B cell (primary cell): ENCODE measurements at regions not wholly inside any gene's neighbourhood (a gene's known extent, or its start where the extent isn't known, plus 50 kb on each side); places are given as distances from the start of the nearest gene placed in this dataset.

Source experiments
- CTCF ChIP-seq: fragments of 200-600 bp; IDR thresholded peaks from one replicate; pipeline ENCODE4 v1.8.0; 2022; ENCODE audit warnings: antibody characterized with exemption, mild to moderate bottlenecking
- EZH2 ChIP-seq: IDR thresholded peaks from 2 replicates; pipeline ENCODE4 v1.6.1; 2012; ENCODE audit warnings: borderline replicate concordance, low read depth, mild to moderate bottlenecking, moderate library complexity, low read length; ENCODE audit not compliant: insufficient read depth, poor library complexity, severe bottlenecking

- no peak for TF ChIP-seq CTCF
- TF ChIP-seq EZH2, result no peak
Observed at GRCh38 chr12:89135976-89136634, 216.2 kb downstream of the DUSP6 start.
